H1 (cell line): ENCODE measurements at regions not wholly inside any gene's neighbourhood (a gene's known extent, or its start where the extent isn't known, plus 50 kb on each side); places are given as distances from the start of the nearest gene placed in this dataset.

Experiments
- CTCF ChIA-PET: fragments of 300-600 bp; sonication (Branson Sonifier 250); formaldehyde crosslinking; loops from one replicate; lab custom pipeline; 2021; ENCODE audit not compliant: partially characterized antibody; lab: Charles Lee
- POLR2A ChIA-PET: fragments of 300-600 bp; sonication (Branson Sonifier 250); formaldehyde crosslinking; loops from one replicate; lab custom pipeline; 2021; ENCODE audit warnings: inconsistent platforms; ENCODE audit not compliant: partially characterized antibody; lab: Charles Lee
- DNase-seq, 2 experiments: peaks; one replicate each; pipeline versions ENCODE4 v3.0.0 to v3.0.0-alpha.2; 2010 to 2022; ENCODE audit warnings: low spot score in 2 of 2, low read depth in 1 of 2, mixed read lengths in 1 of 2
- FAIRE-seq: peaks from 2 replicates; lab custom pipeline; 2011; peaks lifted over from hg19 to GRCh38; lab: Jason Lieb, UNC
- H2AFZ ChIP-seq: 2 replicates; pipeline ENCODE4 v1.8.1; 2012; ENCODE audit warnings: low read length, inconsistent platforms
- H2AK5ac ChIP-seq: 2 replicates; pipeline ENCODE4 v1.6.1; 2013; ENCODE audit warnings: low read depth, low read length
- H2BK120ac ChIP-seq: replicated peaks from 2 replicates; pipeline ENCODE3; 2013; ENCODE audit warnings: low read depth, low read length, inconsistent platforms
- H2BK12ac ChIP-seq: 2 replicates; pipeline ENCODE4 v1.6.1; 2013; ENCODE audit warnings: low read depth, low read length
- H2BK15ac ChIP-seq: 2 replicates; pipeline ENCODE4 v1.6.1; 2013; ENCODE audit warnings: low read length
- H2BK20ac ChIP-seq: 2 replicates; pipeline ENCODE4 v1.6.1; 2013; ENCODE audit warnings: low read length
- H2BK5ac ChIP-seq: 2 replicates; pipeline ENCODE4 v1.6.1; 2013; ENCODE audit warnings: low read depth, low read length
- H3K14ac ChIP-seq: 2 replicates; pipeline ENCODE4 v1.6.1; 2013; ENCODE audit warnings: inconsistent platforms; ENCODE audit not compliant: insufficient read length
- H3K18ac ChIP-seq: 2 replicates; pipeline ENCODE4 v1.6.1; 2013; ENCODE audit warnings: low read length; ENCODE audit errors: extremely low read depth
- H3K23ac ChIP-seq: 2 replicates; pipeline ENCODE4 v1.6.1; 2013; ENCODE audit warnings: inconsistent platforms; ENCODE audit not compliant: insufficient read length
- H3K23me2 ChIP-seq: 2 replicates; pipeline ENCODE4 v1.6.1; 2013; ENCODE audit warnings: low read depth, low read length
- H3K27ac ChIP-seq: 2 replicates; pipeline ENCODE4 v1.6.1; 2011; ENCODE audit warnings: low read depth, low read length, inconsistent platforms
- H3K27me3 ChIP-seq, 4 experiments: replicated peaks in 1 of 4; 1 replicate in 1 of 4; 2 replicates in 3 of 4; pipeline versions ENCODE4 v1.6.1 to v1.8.1; 2011 to 2013; ENCODE audit warnings: low read length in 3 of 4, mild to moderate bottlenecking in 3 of 4, inconsistent platforms in 2 of 4, mixed read lengths in 2 of 4, moderate library complexity in 1 of 4; ENCODE audit not compliant: control insufficient read depth in 3 of 4, insufficient read depth in 3 of 4; ENCODE audit errors: extremely low read depth in 1 of 4
- H3K36me3 ChIP-seq, 4 experiments: 2 replicates each; pipeline versions ENCODE4 v1.6.1 to v1.8.1; 2011 to 2013; ENCODE audit warnings: mild to moderate bottlenecking in 4 of 4, low read length in 3 of 4, moderate library complexity in 2 of 4, control low read depth in 1 of 4, inconsistent platforms in 1 of 4; ENCODE audit not compliant: insufficient read depth in 4 of 4, control insufficient read depth in 2 of 4
- H3K4ac ChIP-seq: replicated peaks from 2 replicates; pipeline ENCODE3; 2013; ENCODE audit warnings: low read length, low read depth, mixed read lengths, inconsistent platforms; ENCODE audit not compliant: insufficient read length
- H3K4me1 ChIP-seq, 4 experiments: replicated peaks in 1 of 4; 1 replicate in 1 of 4; 2 replicates in 3 of 4; pipeline versions ENCODE4 v1.6.1 to v1.8.1; 2011 to 2013; ENCODE audit warnings: low read length in 3 of 4, inconsistent platforms in 2 of 4, mixed read lengths in 1 of 4; ENCODE audit not compliant: insufficient read depth in 4 of 4, control insufficient read depth in 3 of 4
- H3K4me2 ChIP-seq, 2 experiments: 2 replicates each; pipeline versions ENCODE4 v1.6.1 to v1.8.1; 2011 to 2013; ENCODE audit warnings: low read depth in 2 of 2, low read length in 2 of 2, control low read depth in 1 of 2, inconsistent platforms in 1 of 2, mild to moderate bottlenecking in 1 of 2; ENCODE audit not compliant: insufficient read depth in 1 of 2
- H3K4me3 ChIP-seq, 4 experiments: fragments of 200-600, 300-600 bp in 1 of 4; sonication (generic), shearing (Covaris generic), sonication (Bioruptor Twin) in 1 of 4; 2 replicates each; pipeline versions ENCODE4 v1.5.1 to v1.8.1; 2011 to 2016; ENCODE audit warnings: low read length in 4 of 4, low read depth in 3 of 4, control low read depth in 2 of 4, inconsistent platforms in 2 of 4, mild to moderate bottlenecking in 2 of 4, mixed read lengths in 1 of 4, moderate library complexity in 1 of 4; ENCODE audit not compliant: insufficient read depth in 2 of 4; ENCODE audit errors: extremely low read depth in 1 of 4
- H3K56ac ChIP-seq: replicated peaks from 2 replicates; pipeline ENCODE3; 2013; ENCODE audit warnings: low read depth, mild to moderate bottlenecking, mixed read lengths, low read length, inconsistent platforms; ENCODE audit not compliant: insufficient read length
- H3K79me1 ChIP-seq: 2 replicates; pipeline ENCODE4 v1.6.1; 2013; ENCODE audit warnings: low read depth, low read length, control low read depth
- H3K79me2 ChIP-seq, 2 experiments: 2 replicates each; pipeline versions ENCODE4 v1.6.1 to v1.8.1; 2012 to 2013; ENCODE audit warnings: low read length in 2 of 2, mild to moderate bottlenecking in 2 of 2, inconsistent platforms in 1 of 2; ENCODE audit not compliant: insufficient read depth in 2 of 2, control insufficient read depth in 1 of 2
- H3K9ac ChIP-seq, 4 experiments: replicated peaks in 1 of 4; 1 replicate in 1 of 4; 2 replicates in 3 of 4; pipeline versions ENCODE4 v1.6.1 to v1.8.1; 2011 to 2013; ENCODE audit warnings: low read depth in 3 of 4, low read length in 3 of 4, control low read depth in 2 of 4, mild to moderate bottlenecking in 2 of 4, moderate library complexity in 2 of 4, inconsistent platforms in 1 of 4; ENCODE audit errors: extremely low read depth in 1 of 4
- H3K9me3 ChIP-seq, 2 experiments: 2 replicates each; pipeline versions ENCODE4 v1.6.1 to v1.8.1; 2012 to 2013; ENCODE audit warnings: mild to moderate bottlenecking in 2 of 2, moderate library complexity in 2 of 2, control low read depth in 1 of 2, inconsistent platforms in 1 of 2, low read depth in 1 of 2, low read length in 1 of 2, mixed read lengths in 1 of 2; ENCODE audit not compliant: insufficient read depth in 2 of 2
- H4K20me1 ChIP-seq, 2 experiments: replicated peaks in 1 of 2; 2 replicates each; pipeline versions ENCODE3 to v1.8.1; 2011 to 2013; ENCODE audit warnings: inconsistent platforms in 2 of 2, low read length in 2 of 2, mild to moderate bottlenecking in 1 of 2; ENCODE audit not compliant: insufficient read depth in 2 of 2, control insufficient read depth in 1 of 2
- H4K5ac ChIP-seq: 2 replicates; pipeline ENCODE4 v1.6.1; 2013; ENCODE audit warnings: low read length, low read depth, mixed read lengths, inconsistent platforms; ENCODE audit not compliant: insufficient read length
- H4K8ac ChIP-seq: 2 replicates; pipeline ENCODE4 v1.8.0; 2013; ENCODE audit warnings: mild to moderate bottlenecking, moderate library complexity, low read length, inconsistent platforms; ENCODE audit not compliant: insufficient read depth; ENCODE audit errors: extremely low read depth
- H4K91ac ChIP-seq: replicated peaks from 2 replicates; pipeline ENCODE3; 2013; ENCODE audit warnings: low read length, mixed read lengths, inconsistent platforms; ENCODE audit not compliant: insufficient read length
- ASH2L ChIP-seq: fragments of 200-600, 300-600 bp; sonication (generic); IDR thresholded peaks from one replicate; pipeline ENCODE4 v1.7.1; 2017; ENCODE audit warnings: low read length
- BCL11A ChIP-seq, 2 experiments: IDR thresholded peaks; one replicate each; pipeline ENCODE4 v1.6.1; 2011; ENCODE audit warnings: low read depth in 2 of 2, low read length in 2 of 2, mild to moderate bottlenecking in 2 of 2
- CHD2 ChIP-seq: IDR thresholded peaks from 2 replicates; pipeline ENCODE4 v1.6.1; 2012; ENCODE audit warnings: low read length, improper control_type of control experiment
- CTBP2 ChIP-seq: IDR thresholded peaks from 2 replicates; pipeline ENCODE4 v1.7.0; 2011; ENCODE audit warnings: borderline replicate concordance, mild to moderate bottlenecking, moderate library complexity, mixed read lengths, low read length; ENCODE audit not compliant: insufficient read depth, insufficient read length
- JUND ChIP-seq: IDR thresholded peaks from 2 replicates; pipeline ENCODE4 v1.6.1; 2011; ENCODE audit warnings: mild to moderate bottlenecking, improper control_type of control experiment, low read length
- KDM4A ChIP-seq: IDR thresholded peaks from one replicate; pipeline ENCODE4 v1.7.1; 2012; ENCODE audit warnings: low read depth, mild to moderate bottlenecking, moderate library complexity, low read length, inconsistent platforms; ENCODE audit not compliant: severe bottlenecking
- KDM5A ChIP-seq: fragments of 200-600 bp; IDR thresholded peaks from 2 replicates; pipeline ENCODE4 v1.7.1; 2012; ENCODE audit warnings: mild to moderate bottlenecking, low read length, inconsistent platforms, mixed read lengths
- NANOG ChIP-seq: IDR thresholded peaks from 2 replicates; pipeline ENCODE4 v1.6.1; 2011; ENCODE audit warnings: low read length, low read depth, mild to moderate bottlenecking, inconsistent platforms; ENCODE audit not compliant: insufficient read depth, poor library complexity, severe bottlenecking
- POLR2A ChIP-seq, 2 experiments: IDR thresholded peaks; 1 replicate in 1 of 2; 2 replicates in 1 of 2; pipeline ENCODE4 v1.6.1; 2011; ENCODE audit warnings: low read depth in 2 of 2, low read length in 2 of 2, mild to moderate bottlenecking in 2 of 2; ENCODE audit errors: control extremely low read depth in 1 of 2
- RAD21 ChIP-seq, 2 experiments: IDR thresholded peaks in 1 of 2; conservative IDR thresholded peaks in 1 of 2; 2 replicates each; pipeline ENCODE4 v1.6.1; 2011; ENCODE audit warnings: low read depth in 2 of 2, low read length in 2 of 2, improper control_type of control experiment in 1 of 2, inconsistent platforms in 1 of 2, mild to moderate bottlenecking in 1 of 2, moderate library complexity in 1 of 2
- SAP30 ChIP-seq: fragments of 300-600 bp; sonication (generic); IDR thresholded peaks from 2 replicates; pipeline ENCODE4 v1.7.1; 2012; ENCODE audit warnings: low read length, moderate library complexity, mild to moderate bottlenecking, inconsistent platforms; ENCODE audit not compliant: insufficient read depth, insufficient replicate concordance
- SP4 ChIP-seq: IDR thresholded peaks from 2 replicates; pipeline ENCODE4 v1.6.1; 2012; ENCODE audit warnings: low read length, inconsistent platforms
- TCF12 ChIP-seq: IDR thresholded peaks from 2 replicates; pipeline ENCODE4 v1.6.1; 2011; ENCODE audit warnings: low read depth, mild to moderate bottlenecking, low read length
- TEAD4 ChIP-seq: IDR thresholded peaks from 2 replicates; pipeline ENCODE4 v1.6.1; 2012; ENCODE audit warnings: low read depth, low read length, inconsistent platforms, mixed read lengths
- ZNF274 ChIP-seq: IDR thresholded peaks from 2 replicates; pipeline ENCODE4 v1.7.0; 2012; ENCODE audit warnings: low read length, borderline replicate concordance; ENCODE audit errors: extremely low read depth
- WGBS, 2 experiments: shearing (Covaris generic) in 1 of 2; methylation state at CpG; one replicate each; pipeline versions ENCODE4 v1.1.6 to v1.1.7; 2013 to 2015; ENCODE audit warnings: low lambda C conversion rate in 2 of 2, mixed read lengths in 2 of 2, inconsistent platforms in 1 of 2, low coverage in 1 of 2, missing lambda C conversion rate in 1 of 2; ENCODE audit not compliant: insufficient replicate concordance in 2 of 2, insufficient coverage in 1 of 2, insufficient read length in 1 of 2; ENCODE audit errors: extremely low coverage in 1 of 2, missing lambda C conversion rate in 1 of 2; 5-methylcytosine and 5-hydroxymethylcytosine counted together

DNA sequence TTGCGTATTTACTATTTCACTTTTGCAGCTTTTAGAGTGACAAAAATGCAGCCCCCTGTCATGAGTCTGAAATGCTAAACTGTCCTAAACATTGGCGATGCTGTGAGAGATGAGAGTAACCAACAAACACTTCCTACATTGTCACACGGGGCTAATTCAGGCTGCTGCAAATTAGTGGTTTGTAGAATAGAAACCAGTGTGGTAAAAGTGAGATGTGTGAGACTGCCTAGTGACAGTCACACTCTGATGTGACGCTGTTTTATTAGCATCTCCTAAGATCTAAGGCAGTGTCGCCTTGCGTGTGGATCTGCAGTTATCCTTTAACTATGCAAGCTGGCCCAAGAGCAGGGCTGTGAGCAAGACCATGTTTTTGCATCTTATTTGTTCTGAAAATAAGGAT is 800.2 kb upstream of the TENM3 start:
- Histone ChIP-seq H2AFZ (peak overlapping the region; percentile 19; the same call in 1 of the 2 replicates), H4K5ac (no peak overlapping the region), H2BK120ac (no peak overlapping the region), H4K20me1 (no peaks in the 10 kb centered on the region), H4K91ac (no peak overlapping the region), H3K14ac (no peak overlapping the region), H2BK12ac (no peak overlapping the region), H3K79me2 (no peaks in the 10 kb centered on the region), H3K36me3 (no peaks in the 10 kb centered on the region), H3K9me3 (no peaks in the 10 kb centered on the region), H3K56ac (no peak overlapping the region), H2AK5ac (no peak overlapping the region), H3K4me2 (no peak overlapping the region), H3K79me1 (no peaks in the 10 kb centered on the region), H2BK5ac (no peak overlapping the region), H3K4me3 (no peak overlapping the region), H2BK15ac (no peak overlapping the region), H3K18ac (no peak overlapping the region), H3K23me2 (no peaks in the 10 kb centered on the region), H3K4ac (no peak overlapping the region), H3K27me3 (no peaks in the 10 kb centered on the region), H3K9ac (no peak overlapping the region), H2BK20ac (no peak overlapping the region), H3K27ac (no peak overlapping the region), H3K23ac (no peak overlapping the region), H4K8ac (no peak overlapping the region), H3K4me1 (0 out of 7 replicates have a peak, but pooled peaks cover 0 to 3% (median 0%) of the 10 kb centered on the region in 4 experiments)
- 77% methylated on average over 6 of the region's 6 CpGs; no CpG with 5 or more reads in 1 of the 2 experiments for WGBS, 2 experiments
- ChIA-PET CTCF (interaction anchor here (0.8 kb wide), 1 partner anchor 22 kb away, joined by 3 read pairs; no protein-coding TSS in a partner anchor), POLR2A (no interaction called here)
- no peak for DNase-seq
- TF ChIP-seq ASH2L (no peak), RAD21 (IDR thresholded peaks at IDR 0.05 in 1 of 2, conservative IDR thresholded peaks at IDR 0.05 in 1 of 2; ENCODE audit: low read depth in 2 of 2, low read length in 2 of 2) (no peak), JUND (no peak), NANOG (no peak), POLR2A (IDR thresholded peaks at IDR 0.05; ENCODE audit: control extremely low read depth in 1 of 2, low read depth in 2 of 2, low read length in 2 of 2) (no peak), ZNF274 (no peak), TEAD4 (no peak), KDM4A (no peak), TCF12 (no peak), SP4 (no peak), BCL11A (IDR thresholded peaks at IDR 0.05; ENCODE audit: low read depth in 2 of 2, low read length in 2 of 2) (no peak), KDM5A (no peak), CTBP2 (no peak), CHD2 (no peak), SAP30 (no peak)
- FAIRE-seq: no peak
